WERI-Rb-1 (cell line): ENCODE measurements at regions not wholly inside any gene's neighbourhood (a gene's known extent, or its start where the extent isn't known, plus 50 kb on each side); places are given as distances from the start of the nearest gene placed in this dataset.

Experiments used
- DNase-seq: peaks from one replicate; pipeline ENCODE4 v3.0.0-alpha.2; 2020
- H3K27ac ChIP-seq: fragments of 250-450 bp; sonication (Bioruptor Pico); 2 replicates; pipeline ENCODE4 v1.5.1; 2020; ENCODE audit warnings: mild to moderate bottlenecking, moderate library complexity
- H3K27me3 ChIP-seq: fragments of 250-450 bp; sonication (Bioruptor Pico); 2 replicates; pipeline ENCODE4 v1.5.1; 2021; ENCODE audit warnings: mild to moderate bottlenecking, low read depth, moderate library complexity; ENCODE audit not compliant: insufficient read depth, severe bottlenecking
- H3K36me3 ChIP-seq: fragments of 250-450 bp; sonication (Bioruptor Pico); 2 replicates; pipeline ENCODE4 v1.5.1; 2020; ENCODE audit warnings: mild to moderate bottlenecking, moderate library complexity
- H3K4me3 ChIP-seq: 2 replicates; pipeline ENCODE4 v1.5.1; 2011; ENCODE audit warnings: low read depth, mild to moderate bottlenecking, control low read depth, low read length
- H3K9me3 ChIP-seq: fragments of 250-450 bp; sonication (Bioruptor Pico); 2 replicates; pipeline ENCODE4 v1.5.1; 2021; ENCODE audit warnings: mild to moderate bottlenecking, moderate library complexity; ENCODE audit not compliant: severe bottlenecking
- CTCF ChIP-seq: IDR thresholded peaks from 2 replicates; pipeline ENCODE4 v1.5.1; 2011; ENCODE audit warnings: low read depth, mild to moderate bottlenecking, control low read depth, inconsistent platforms, low read length

GRCh38 chrX:3232262-3232923 lies 114.1 kb downstream of the MXRA5 start:
- TF ChIP-seq CTCF, result no peak
- no peak overlapping the region for H3K4me3 ChIP-seq

GRCh38 chrX:3231766-3232165 lies 114.7 kb downstream of the MXRA5 start:
- DNase-seq, result no peak
- no peaks in the 10 kb centered on the region for H3K9me3 ChIP-seq
- no peak overlapping the region for H3K27ac ChIP-seq
- no peak overlapping the region for H3K4me3 ChIP-seq
- H3K27me3 ChIP-seq, result no peaks in the 10 kb centered on the region
- H3K36me3 ChIP-seq, result no peaks in the 10 kb centered on the region
- no peak for TF ChIP-seq CTCF

More at GRCh38 chrX:3232262-3232923, 114.1 kb downstream of the MXRA5 start:
- DNase-seq, result no peak
- no peaks in the 10 kb centered on the region for H3K9me3 ChIP-seq
- no peak overlapping the region for H3K27ac ChIP-seq
- H3K36me3 ChIP-seq, result no peaks in the 10 kb centered on the region
- no peaks in the 10 kb centered on the region for H3K27me3 ChIP-seq

- Histone ChIP-seq H3K27me3 (no peaks in the 10 kb centered on the region), H3K36me3 (no peaks in the 10 kb centered on the region), H3K27ac (no peak overlapping the region), H3K4me3 (no peak overlapping the region), H3K9me3 (no peaks in the 10 kb centered on the region)
- TF ChIP-seq CTCF, result no peak
- no peak for DNase-seq
Measured at GRCh38 chrX:3230496-3230895, 116.0 kb downstream of the MXRA5 start.

DNA sequence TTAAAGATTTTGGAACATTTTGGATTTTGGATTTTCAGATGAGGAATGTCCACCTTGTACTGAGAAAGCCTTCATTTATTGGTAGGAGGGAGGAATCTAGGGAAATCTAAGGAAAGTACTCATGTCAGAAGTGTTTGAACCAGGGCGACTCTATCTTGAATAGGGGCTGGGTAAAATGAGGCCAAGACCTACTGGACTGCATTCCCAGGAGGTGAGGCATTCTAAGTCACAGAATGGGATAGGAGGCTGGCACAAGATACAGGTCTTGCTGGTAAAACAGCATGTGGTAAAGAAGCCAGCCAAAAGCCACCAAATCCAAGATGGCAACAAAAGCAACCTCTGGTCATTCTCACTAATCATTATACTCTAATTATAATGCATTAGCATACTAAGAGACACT lies 118.9 kb downstream of the MXRA5 start:
- no peak for DNase-seq
- Histone ChIP-seq H3K36me3 (no peaks in the 10 kb centered on the region), H3K27me3 (peaks cover 5% of the 10 kb centered on the region), H3K4me3 (no peak overlapping the region), H3K9me3 (no peaks in the 10 kb centered on the region), H3K27ac (no peak overlapping the region)
- no peak for TF ChIP-seq CTCF

DNA sequence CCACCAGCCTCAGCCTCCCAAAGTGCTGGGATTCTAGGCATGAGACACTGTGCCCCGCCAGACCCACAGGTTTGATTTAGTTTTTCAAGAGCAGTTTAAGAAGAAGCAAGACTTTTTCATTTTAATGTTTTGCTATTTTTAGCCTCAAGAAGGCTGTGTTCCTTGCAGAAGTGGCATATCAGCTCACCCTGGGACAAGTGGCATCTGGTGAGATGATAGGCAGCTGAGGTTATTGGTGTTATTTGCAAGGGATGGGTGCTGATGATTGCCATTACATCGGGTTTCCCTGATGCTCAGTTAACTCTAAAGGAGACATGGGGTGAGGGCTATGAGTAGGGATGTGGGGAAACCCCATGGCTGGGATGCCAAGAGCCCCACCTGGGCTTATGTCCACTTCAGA lies 120.4 kb downstream of the MXRA5 start:
- Histone ChIP-seq H3K36me3 (no peaks in the 10 kb centered on the region), H3K9me3 (no peaks in the 10 kb centered on the region), H3K27ac (no peak overlapping the region), H3K4me3 (no peak overlapping the region), H3K27me3 (peaks cover 8% of the 10 kb centered on the region)
- TF ChIP-seq CTCF, result no peak
- DNase-seq, result no peak

GRCh38 chrX:3221643-3222042 lies 124.8 kb downstream of the MXRA5 start:
- no peak for DNase-seq
- Histone ChIP-seq H3K36me3 (no peaks in the 10 kb centered on the region), H3K27ac (no peak overlapping the region), H3K27me3 (peaks cover 12% of the 10 kb centered on the region), H3K4me3 (no peak overlapping the region), H3K9me3 (no peaks in the 10 kb centered on the region)
- TF ChIP-seq CTCF, result no peak
